ENCODE measurements at regions not wholly inside any gene's neighbourhood (a gene's known extent, or its start where the extent isn't known, plus 50 kb on each side); places are given as distances from the start of the nearest gene placed in this dataset.
"Not testable (repeated sequence)": the region's sequence is repeated elsewhere in the genome, so short reads cannot be mapped to it uniquely, and the experiment has no call there.

DNA sequence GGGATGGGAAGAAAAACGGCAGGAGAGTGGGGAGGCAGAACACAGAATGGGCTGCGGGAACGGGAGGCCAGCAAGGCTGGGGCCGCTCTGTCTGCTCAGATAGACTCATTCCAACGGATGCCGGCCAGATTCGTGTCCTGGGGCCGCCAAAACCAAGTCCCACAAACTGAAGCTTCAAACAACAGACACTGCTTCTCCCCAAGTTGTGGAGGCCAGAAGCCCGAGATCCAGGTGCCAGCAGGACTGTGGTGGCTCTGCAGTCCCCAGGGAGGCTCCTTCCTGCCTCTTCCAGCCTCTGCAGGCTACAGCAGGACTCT is 100.6 kb downstream of the ADRA2C start:
- no peak for DNase-seq

DNA sequence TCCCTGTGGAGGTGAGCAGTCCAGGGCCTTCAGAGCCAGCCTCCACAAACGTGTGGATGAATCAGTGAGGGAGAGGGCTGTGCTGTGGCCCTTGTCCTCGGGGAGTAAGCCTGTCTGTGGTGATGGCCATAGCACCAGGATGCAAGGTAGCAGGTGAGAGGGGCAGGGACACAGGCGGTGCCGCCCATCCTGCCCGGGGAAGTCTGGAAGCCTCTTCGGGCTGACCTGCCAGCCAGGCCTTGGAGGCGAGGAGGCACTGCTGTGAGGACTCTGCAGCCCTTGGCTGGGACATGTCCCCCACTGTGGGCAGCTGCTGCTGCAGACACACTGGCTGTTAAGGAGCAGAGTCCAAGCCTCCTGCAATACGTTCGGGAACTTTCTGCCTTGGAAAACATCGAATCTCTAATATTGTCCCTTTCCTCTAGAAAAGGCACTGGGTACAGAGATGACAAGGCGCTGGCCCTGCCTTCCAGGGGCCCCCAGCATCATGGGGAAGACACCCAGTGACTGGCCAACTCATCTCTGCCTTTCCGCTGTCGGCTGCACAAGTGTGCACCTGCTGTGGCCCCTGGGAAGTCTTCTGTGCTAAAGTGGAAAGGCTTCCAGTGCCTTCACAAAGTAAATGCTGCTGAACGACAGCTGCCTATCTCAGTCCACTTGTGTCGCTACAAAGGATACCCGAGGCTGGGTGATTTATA is 101.4 kb downstream of the ADRA2C start:
- DNase-seq, result no peak

- peak; percentile 42 for DNase-seq
Measured at GRCh38 chr4:3868211-3869173, 102.3 kb downstream of the ADRA2C start.

GRCh38 chr4:3869174-3869572 is 103.0 kb downstream of the ADRA2C start:
- DNase-seq, result no peak

DNA sequence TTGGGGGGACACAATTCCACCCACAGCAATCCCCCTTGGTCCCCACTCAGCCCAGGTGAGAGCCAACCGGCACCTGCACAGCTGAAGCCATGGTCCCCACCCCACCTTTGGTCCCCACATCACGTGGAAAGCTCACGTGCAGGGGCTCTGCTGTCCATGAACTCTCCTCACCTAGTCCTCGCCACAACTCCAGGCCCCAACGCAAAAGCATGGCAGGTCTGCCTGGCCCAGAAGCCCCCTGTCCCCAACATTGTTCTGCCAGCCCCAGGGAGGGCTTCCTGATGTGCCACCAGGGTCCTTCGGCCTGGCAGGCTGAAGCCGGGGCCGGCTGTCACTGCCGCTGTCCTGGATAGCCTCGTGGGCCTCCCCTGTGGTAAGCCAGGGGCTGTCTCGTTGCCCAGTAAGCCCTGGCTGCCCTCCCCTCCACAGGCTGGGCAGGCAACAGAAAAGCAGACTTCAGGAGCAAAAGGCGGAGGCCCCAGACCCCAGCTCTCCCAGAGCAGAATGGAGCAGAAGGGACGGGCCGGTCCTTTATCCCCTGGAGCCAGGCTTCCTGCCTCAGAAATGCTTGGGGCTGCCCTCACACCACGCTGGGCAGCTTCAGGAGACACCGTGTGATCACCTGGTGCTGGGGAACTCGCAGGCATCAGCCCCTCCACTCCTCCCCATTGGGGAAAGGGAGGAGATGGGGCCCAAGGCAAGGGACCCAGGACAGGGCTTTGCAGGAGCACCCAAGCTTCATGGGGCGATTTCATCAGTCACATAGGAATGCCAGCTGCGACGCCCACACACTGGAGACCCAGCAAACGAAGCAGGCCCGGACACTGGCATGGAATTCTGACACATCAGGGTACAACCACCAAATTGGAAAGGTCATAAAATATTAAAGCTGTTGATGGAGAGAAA is 103.7 kb downstream of the ADRA2C start:
- DNase-seq, result no peak

DNA sequence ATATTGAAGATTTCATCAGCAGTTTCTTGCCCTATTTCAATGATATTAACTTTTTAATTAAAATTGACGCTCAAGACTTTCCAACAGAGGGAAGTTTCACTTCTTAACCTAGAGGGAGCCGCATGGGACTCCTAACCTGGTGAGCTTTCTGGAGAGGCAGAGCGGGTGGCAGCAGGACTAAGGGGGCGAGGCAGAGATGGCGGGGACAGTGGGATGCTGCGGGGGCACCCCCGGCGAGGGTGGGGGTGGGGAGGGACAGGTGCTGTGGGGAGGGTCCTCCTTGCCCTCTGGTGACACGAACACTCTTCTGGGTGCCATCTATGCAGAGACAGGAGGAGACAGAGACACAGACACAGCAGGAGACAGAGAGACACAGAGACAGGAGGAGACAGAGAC is 104.4 kb downstream of the ADRA2C start:
- no peak for DNase-seq

DNA sequence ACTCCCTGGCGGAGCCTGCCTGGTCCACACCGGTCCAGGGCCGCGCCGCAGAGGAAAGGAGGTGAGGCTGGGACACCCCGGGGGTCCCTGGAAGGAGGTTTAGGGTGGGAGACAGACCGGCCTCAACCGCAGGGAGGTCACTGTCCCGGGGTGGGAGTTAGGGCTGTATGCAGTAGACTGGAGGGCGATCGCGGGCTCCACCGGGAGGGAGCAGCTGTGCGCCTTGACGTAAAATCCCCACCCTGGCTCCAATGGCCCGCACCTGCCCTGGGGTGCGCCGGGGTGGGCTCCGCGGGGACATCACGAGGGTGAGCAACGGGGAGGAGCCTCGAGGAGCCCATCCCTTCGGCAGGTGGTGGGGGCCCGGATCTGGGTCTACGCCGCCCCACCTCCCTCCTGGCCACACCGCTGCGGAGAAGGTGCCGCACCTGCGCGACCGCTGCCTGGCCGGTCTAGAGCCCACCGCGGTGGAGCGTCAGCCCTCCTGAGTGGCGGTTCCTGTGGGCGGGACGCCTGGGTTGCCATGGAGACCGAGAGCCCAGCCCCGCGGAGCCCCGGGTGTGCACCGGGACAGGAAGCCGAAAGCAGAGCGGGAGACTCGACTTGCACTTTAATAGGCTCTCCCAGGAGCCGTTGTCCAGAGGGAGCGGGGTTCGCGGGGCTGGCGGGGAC is 105.1 kb downstream of the ADRA2C start:
- peak; percentile 26 for DNase-seq

- no peak for DNase-seq
Measured at GRCh38 chr4:3871881-3872833, 106.0 kb downstream of the ADRA2C start.

- DNase-seq, result no peak
Measured at GRCh38 chr4:3872834-3873313, 106.7 kb downstream of the ADRA2C start.

DNA sequence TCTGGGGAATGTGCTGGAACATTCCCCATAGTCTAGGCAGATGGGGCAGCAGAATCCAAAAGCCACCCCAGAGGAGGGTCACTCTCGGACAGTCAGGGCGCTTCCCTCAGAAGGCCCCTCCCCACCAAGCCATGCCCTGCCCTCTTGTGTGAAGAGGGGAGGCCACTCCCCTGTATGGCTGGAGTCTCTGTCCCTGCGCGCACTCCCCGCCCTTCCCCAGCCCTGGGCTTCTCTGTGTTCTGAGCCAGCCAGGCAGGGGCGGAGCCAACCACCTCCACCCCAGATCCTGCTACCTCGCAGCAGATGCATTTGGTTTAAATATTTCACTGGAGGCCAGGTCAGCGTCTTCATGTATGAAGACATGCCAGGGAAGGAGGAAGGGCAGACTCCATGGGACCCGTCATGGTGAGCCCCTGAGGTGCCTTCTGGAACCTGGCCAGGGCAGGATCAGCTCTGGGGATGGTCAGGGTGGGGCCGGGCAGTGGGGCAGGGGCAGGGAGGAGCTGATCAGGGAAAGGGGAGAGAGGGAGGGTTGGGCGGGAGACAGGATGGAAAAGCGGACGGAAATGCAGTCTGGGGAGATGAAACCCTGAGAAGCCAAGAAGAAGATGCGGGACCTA is 107.3 kb downstream of the ADRA2C start:
- no peak for DNase-seq

DNA sequence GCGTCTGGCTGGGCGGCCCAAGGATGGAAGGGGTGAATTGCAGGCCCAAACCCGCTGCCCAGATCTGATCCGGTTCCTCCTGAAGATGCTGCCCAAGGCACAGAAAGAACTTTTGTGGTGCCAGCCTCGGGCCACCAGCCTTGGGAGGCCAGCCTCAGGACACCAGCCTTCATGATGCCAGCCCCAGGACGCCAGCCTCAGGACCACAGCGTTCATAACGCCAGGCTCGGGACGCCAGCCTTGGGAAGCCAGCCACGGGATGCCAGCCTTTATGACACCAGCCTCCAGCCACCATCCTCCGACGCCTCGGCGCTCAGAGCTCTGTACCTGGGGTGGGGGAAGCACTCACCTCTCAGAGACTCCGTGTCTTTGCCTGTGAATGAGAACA is 107.8 kb downstream of the ADRA2C start:
- DNase-seq, result no peak

DNA sequence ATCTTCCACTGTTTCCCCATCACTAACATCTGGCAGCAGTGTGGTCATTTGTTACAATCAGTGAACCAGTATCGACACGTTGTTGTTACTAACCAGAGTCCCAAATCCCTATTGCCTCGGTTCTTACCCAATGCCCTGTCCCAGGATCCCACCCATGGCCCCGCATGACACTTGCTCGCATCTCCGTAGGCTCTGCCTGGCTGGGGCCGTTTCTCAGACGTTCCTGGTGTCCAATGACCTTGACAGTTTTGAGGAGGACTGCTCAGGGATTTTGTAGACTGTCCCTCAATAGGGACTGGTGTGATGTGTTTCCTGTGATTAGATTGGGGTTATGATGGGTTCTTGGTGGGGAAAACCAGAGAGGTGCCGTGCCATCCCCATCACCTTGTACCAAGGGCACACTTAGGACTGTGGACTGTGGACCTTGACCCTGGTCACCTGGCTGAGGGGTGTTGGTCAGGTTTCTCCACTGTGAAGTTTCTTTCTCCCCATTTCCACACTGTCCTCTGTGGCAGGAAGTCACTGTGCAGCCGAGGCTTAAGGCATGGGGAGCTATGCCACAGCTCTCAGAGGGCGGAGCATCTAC is 108.4 kb downstream of the ADRA2C start:
- no peak for DNase-seq

DNA sequence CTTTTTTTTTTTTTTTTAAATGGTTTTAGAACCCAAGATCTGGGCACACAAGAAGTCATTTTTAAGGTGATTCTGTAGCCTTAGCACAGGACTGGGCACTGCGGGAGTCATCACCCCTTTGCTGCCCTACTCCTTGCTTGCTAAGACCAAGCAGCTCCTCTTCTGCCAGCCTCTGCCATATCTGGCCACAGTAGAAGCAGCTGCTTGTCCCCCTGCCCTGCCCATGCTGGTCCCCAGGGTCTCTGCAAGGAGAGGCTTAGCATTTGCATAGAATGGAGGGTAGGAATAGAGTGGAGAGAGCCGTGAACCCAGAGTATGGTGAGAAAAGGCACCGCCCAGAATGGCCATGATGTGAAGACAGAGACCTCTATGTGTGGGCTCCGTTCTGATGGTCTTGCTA is 109.3 kb downstream of the ADRA2C start:
- DNase-seq, result no peak

- not testable (repeated sequence) for DNase-seq
Measured at GRCh38 chr4:3876057-3876845, 110.1 kb downstream of the ADRA2C start.

GRCh38 chr4:3877236-3877635 is 111.1 kb downstream of the ADRA2C start:
- no peak for DNase-seq

DNA sequence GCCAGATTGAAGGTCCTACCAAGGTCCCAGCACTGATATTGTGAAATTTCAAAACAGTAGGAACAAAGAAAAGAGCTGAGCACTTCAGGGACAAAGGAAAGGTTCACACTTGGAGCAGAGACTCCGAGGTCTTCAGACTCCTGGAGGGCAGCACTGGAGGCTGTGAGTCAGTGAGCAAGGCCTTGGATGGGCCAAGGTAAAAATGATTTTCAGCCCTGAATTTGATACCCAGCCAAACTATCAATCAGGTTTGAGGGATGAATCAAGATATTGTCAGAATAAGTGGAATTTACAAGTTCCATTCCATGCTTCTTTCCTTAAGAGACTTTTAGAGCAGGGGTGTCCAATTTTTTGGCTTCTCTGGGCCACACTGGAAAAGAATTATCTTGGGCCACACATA is 111.7 kb downstream of the ADRA2C start:
- no peak for DNase-seq

DNA sequence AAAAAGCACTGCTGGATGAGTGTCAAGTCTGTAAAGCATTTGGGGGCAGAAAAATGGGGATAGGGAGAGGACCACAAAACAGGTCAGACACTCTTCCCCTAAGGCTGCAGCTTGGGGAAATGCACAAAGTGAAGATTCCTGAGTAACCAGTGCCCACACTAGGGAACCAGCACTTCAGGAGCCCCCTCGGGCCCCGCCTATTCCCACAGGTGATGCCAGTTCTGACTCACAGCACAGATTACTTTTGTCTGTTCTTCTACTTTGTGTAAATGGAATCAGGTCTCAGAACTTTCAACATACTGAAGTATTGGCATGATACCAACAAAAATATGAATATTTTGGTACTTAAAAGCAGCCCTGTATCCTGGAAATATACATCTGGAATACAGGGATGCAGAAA is 112.5 kb downstream of the ADRA2C start:
- no peak for DNase-seq

- DNase-seq, result no peak
Measured at GRCh38 chr4:3879681-3880614, 113.8 kb downstream of the ADRA2C start.

Measured in tongue (tissue), 1 donor.